Endothelial cell of umbilical vein (primary cell): ENCODE measurements at regions not wholly inside any gene's neighbourhood (a gene's known extent, or its start where the extent isn't known, plus 50 kb on each side); places are given as distances from the start of the nearest gene placed in this dataset.

ENCODE experiments used
- BruUV-seq: library from RNA; stranded (reverse); fragments of 400-500 nt; replicated peaks from 2 replicates; lab custom pipeline; 2021; lab: Mats Ljungman, UMichigan
- CTCF ChIA-PET: fragments of 300-600, 350-600 bp; sonication (Branson Sonifier 250); formaldehyde crosslinking; loops from one replicate; lab custom pipeline; 2021; ENCODE audit warnings: antibody characterized with exemption, inconsistent platforms; lab: Charles Lee
- POLR2A ChIA-PET: fragments of 300-600, 350-600 bp; sonication (Branson Sonifier 250); formaldehyde crosslinking; loops from one replicate; lab custom pipeline; 2021; ENCODE audit warnings: antibody characterized with exemption, inconsistent platforms; lab: Charles Lee
- DNase-seq: peaks from one replicate; pipeline ENCODE4 v3.0.0-alpha.2; 2011; ENCODE audit warnings: low read depth, low spot score
- FAIRE-seq: peaks from 2 replicates; lab custom pipeline; 2011; peaks lifted over from hg19 to GRCh38; lab: Jason Lieb, UNC
- H2AFZ ChIP-seq: 2 replicates; pipeline ENCODE4 v1.6.0; 2012; ENCODE audit warnings: low read depth, low read length, control low read depth, inconsistent platforms
- H3K27ac ChIP-seq: 2 replicates; pipeline ENCODE4 v1.5.1; 2011; ENCODE audit warnings: low read depth, mild to moderate bottlenecking, control low read depth, low read length, moderate library complexity; ENCODE audit not compliant: insufficient read depth
- H3K27me3 ChIP-seq, 2 experiments: 2 replicates each; pipeline versions ENCODE4 v1.6.0 to v1.6.1; 2011; ENCODE audit warnings: low read length in 2 of 2, mixed read lengths in 1 of 2; ENCODE audit not compliant: control insufficient read depth in 2 of 2, insufficient read depth in 2 of 2
- H3K36me3 ChIP-seq, 2 experiments: 2 replicates in 1 of 2; 3 replicates in 1 of 2; pipeline ENCODE4 v1.5.1; 2011; ENCODE audit warnings: low read length in 2 of 2, mild to moderate bottlenecking in 1 of 2, moderate library complexity in 1 of 2; ENCODE audit not compliant: control insufficient read depth in 2 of 2, insufficient read depth in 2 of 2; ENCODE audit errors: extremely low read depth in 1 of 2
- H3K4me1 ChIP-seq: 3 replicates; pipeline ENCODE4 v1.5.1; 2011; ENCODE audit warnings: mild to moderate bottlenecking, low read length; ENCODE audit not compliant: control insufficient read depth, insufficient read depth; ENCODE audit errors: extremely low read depth
- H3K4me2 ChIP-seq: 2 replicates; pipeline ENCODE4 v1.6.1; 2011; ENCODE audit warnings: low read length, control low read depth, mixed read lengths; ENCODE audit not compliant: insufficient read depth
- H3K4me3 ChIP-seq, 3 experiments: fragments of 200-600 bp in 1 of 3; sonication (generic), shearing (Covaris generic) in 1 of 3; replicated peaks in 1 of 3; 2 replicates each; pipeline ENCODE4 v1.5.1; 2011 to 2016; ENCODE audit warnings: control low read depth in 3 of 3, low read length in 3 of 3, mild to moderate bottlenecking in 2 of 3, inconsistent platforms in 1 of 3, low read depth in 1 of 3, moderate library complexity in 1 of 3; ENCODE audit not compliant: insufficient read depth in 1 of 3
- H3K79me2 ChIP-seq: 2 replicates; pipeline ENCODE4 v1.6.0; 2012; ENCODE audit warnings: low read length, inconsistent platforms; ENCODE audit not compliant: control insufficient read depth, insufficient read depth
- H3K9ac ChIP-seq: replicated peaks from 2 replicates; pipeline ENCODE3; 2011; ENCODE audit warnings: low read length, control low read depth; ENCODE audit not compliant: insufficient read depth; ENCODE audit errors: extremely low read depth
- H3K9me1 ChIP-seq: replicated peaks from 3 replicates; pipeline ENCODE4 v1.6.0; 2011; ENCODE audit warnings: mild to moderate bottlenecking, low read length; ENCODE audit not compliant: control insufficient read depth, insufficient read depth; ENCODE audit errors: extremely low read depth
- H3K9me3 ChIP-seq: replicated peaks from 2 replicates; pipeline ENCODE4 v1.5.1; 2012; ENCODE audit warnings: low read length, inconsistent platforms; ENCODE audit not compliant: control insufficient read depth, insufficient read depth
- H4K20me1 ChIP-seq: replicated peaks from 2 replicates; pipeline ENCODE3; 2011; ENCODE audit warnings: mild to moderate bottlenecking, low read length; ENCODE audit not compliant: control insufficient read depth, insufficient read depth; ENCODE audit errors: extremely low read depth
- EZH2 ChIP-seq: IDR thresholded peaks from 2 replicates; pipeline ENCODE4 v1.6.1; 2012; ENCODE audit warnings: borderline replicate concordance, low read depth, mild to moderate bottlenecking, moderate library complexity, low read length, inconsistent platforms; ENCODE audit not compliant: severe bottlenecking
- FOS ChIP-seq: IDR thresholded peaks from 2 replicates; pipeline ENCODE4 v1.6.1; 2011; ENCODE audit warnings: mild to moderate bottlenecking, low read length, moderate library complexity, borderline replicate concordance; ENCODE audit not compliant: insufficient read depth
- GATA2 ChIP-seq: IDR thresholded peaks from 2 replicates; pipeline ENCODE4 v1.7.0; 2011; ENCODE audit warnings: low read depth, mild to moderate bottlenecking, moderate library complexity, mixed read lengths, low read length; ENCODE audit not compliant: insufficient read length, insufficient read depth
- JUN ChIP-seq: IDR thresholded peaks from 2 replicates; pipeline ENCODE4 v1.6.1; 2011; ENCODE audit warnings: borderline replicate concordance, low read depth; ENCODE audit not compliant: insufficient read length, insufficient read depth
- MYC ChIP-seq: IDR thresholded peaks from one replicate; pipeline ENCODE4 v1.6.1; 2011; ENCODE audit warnings: mild to moderate bottlenecking, low read depth, low read length
- POLR2A ChIP-seq: IDR thresholded peaks from 2 replicates; pipeline ENCODE4 v1.6.1; 2012; ENCODE audit warnings: low read depth, mild to moderate bottlenecking, control low read depth, low read length
- POLR2AphosphoS5 ChIP-seq: IDR thresholded peaks from 2 replicates; pipeline ENCODE4 v1.6.1; 2012; ENCODE audit warnings: low read depth, mild to moderate bottlenecking, control low read depth, low read length, moderate library complexity; ENCODE audit not compliant: insufficient read depth
- dilution Hi-C: fragments of 300-500 bp; cut with MboI; formaldehyde crosslinking; loops from one replicate; pipeline ENCODE4 v1.15.0; 2019; ENCODE audit warnings: low sequenced_read_pairs; ENCODE audit not compliant: extremely low pct_ligation_motif_present
- intact Hi-C: fragments of 100-400 bp; cut with micrococcal nuclease; formaldehyde crosslinking; loops from one replicate; pipeline ENCODE4 v1.10.0; 2022
- TF ChIP-seq, protein P1 (sequence below): IDR thresholded peaks from 2 replicates; pipeline ENCODE4 v1.6.1; 2011; ENCODE audit not compliant: insufficient read depth, insufficient read length
- TF ChIP-seq, protein P2 (sequence below), 2 donors: IDR thresholded peaks; 1 replicate in 1 of 2; 2 replicates in 1 of 2; pipeline ENCODE4 v1.5.1; 2011; ENCODE audit warnings: low read length in 2 of 2, mild to moderate bottlenecking in 2 of 2, moderate library complexity in 2 of 2, control low read depth in 1 of 2, inconsistent platforms in 1 of 2, low read depth in 1 of 2; ENCODE audit not compliant: insufficient read depth in 1 of 2; ENCODE audit errors: extremely low read depth in 1 of 2

DNA sequence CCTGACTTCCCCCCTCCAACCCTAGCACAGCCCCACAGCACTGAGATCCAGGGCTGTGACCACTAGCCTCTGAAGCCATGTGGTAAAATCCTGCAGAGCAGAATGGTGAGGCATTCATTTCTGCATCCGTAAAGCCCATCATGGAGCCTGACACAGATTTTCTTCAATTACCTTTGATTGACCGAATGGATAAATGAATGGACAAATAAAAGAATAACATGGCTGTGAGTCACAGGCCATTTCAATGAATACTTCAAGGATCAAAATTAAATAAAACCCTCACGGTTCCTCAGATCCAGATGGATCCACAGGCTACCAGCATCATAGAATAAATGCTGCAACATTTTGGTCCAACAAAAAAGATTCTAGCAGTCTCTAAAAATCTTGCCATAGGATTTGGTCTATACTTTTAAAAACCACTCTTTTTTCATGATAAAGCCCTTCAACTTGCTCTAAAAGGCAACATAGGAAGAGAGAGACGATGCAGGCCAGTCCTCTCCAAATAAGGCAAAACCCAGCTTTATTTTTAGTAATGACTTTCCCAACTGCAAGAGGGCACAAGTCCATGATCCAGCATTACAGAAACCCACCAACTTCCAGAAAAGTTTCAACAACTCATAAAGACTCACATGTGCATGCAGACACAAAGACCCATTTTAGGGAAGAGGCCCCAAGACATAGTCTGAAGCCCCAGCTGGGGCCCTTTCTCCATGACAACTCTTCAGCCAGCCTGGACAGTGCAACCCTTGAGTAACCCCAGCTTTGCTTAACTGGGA, 52.4 kb upstream of the MRPS22 start:
- intact Hi-C loops (no loop called here), dilution Hi-C loops (no loop called here)
- FAIRE-seq (no peak), DNase-seq (no peak)
- ChIA-PET CTCF (no interaction called here), POLR2A (no interaction called here)
- Histone ChIP-seq H3K4me2 (no peak overlapping the region), H3K9me1 (no peaks in the 10 kb centered on the region), H3K79me2 (no peaks in the 10 kb centered on the region), H3K36me3 (no peaks in the 10 kb centered on the region), H3K27me3 (no peaks in the 10 kb centered on the region), H3K9me3 (no peaks in the 10 kb centered on the region), H3K9ac (no peak overlapping the region), H3K4me1 (no peaks in the 10 kb centered on the region), H2AFZ (no peak overlapping the region), H4K20me1 (no peaks in the 10 kb centered on the region), H3K27ac (no peak overlapping the region), H3K4me3 (no peak overlapping the region)
- TF ChIP-seq JUN (no peak), POLR2AphosphoS5 (no peak), EZH2 (no peak)
- TF ChIP-seq, protein P1, sequence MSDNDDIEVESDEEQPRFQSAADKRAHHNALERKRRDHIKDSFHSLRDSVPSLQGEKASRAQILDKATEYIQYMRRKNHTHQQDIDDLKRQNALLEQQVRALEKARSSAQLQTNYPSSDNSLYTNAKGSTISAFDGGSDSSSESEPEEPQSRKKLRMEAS: no peak
- no TSS peak for BruUV-seq

GRCh38 chr3:139292192-139292591, 51.6 kb upstream of the MRPS22 start:
- POLR2A ChIA-PET: no interaction called here
- FAIRE-seq: no peak

More at GRCh38 chr3:139292192-139292591, 51.6 kb upstream of the MRPS22 start:
- dilution Hi-C loops: no loop called here
- Histone ChIP-seq H4K20me1 (no peaks in the 10 kb centered on the region), H3K4me3 (no peak overlapping the region), H3K27me3 (no peaks in the 10 kb centered on the region), H3K79me2 (no peaks in the 10 kb centered on the region), H3K27ac (no peak overlapping the region), H2AFZ (no peak overlapping the region), H3K9ac (no peak overlapping the region), H3K4me1 (no peaks in the 10 kb centered on the region), H3K9me1 (no peaks in the 10 kb centered on the region), H3K9me3 (no peaks in the 10 kb centered on the region), H3K4me2 (no peak overlapping the region), H3K36me3 (no peaks in the 10 kb centered on the region)
- CTCF ChIA-PET: no interaction called here
- no TSS peak for BruUV-seq
- no peak for DNase-seq
- intact Hi-C loops: no loop called here
- TF ChIP-seq, protein P2, sequence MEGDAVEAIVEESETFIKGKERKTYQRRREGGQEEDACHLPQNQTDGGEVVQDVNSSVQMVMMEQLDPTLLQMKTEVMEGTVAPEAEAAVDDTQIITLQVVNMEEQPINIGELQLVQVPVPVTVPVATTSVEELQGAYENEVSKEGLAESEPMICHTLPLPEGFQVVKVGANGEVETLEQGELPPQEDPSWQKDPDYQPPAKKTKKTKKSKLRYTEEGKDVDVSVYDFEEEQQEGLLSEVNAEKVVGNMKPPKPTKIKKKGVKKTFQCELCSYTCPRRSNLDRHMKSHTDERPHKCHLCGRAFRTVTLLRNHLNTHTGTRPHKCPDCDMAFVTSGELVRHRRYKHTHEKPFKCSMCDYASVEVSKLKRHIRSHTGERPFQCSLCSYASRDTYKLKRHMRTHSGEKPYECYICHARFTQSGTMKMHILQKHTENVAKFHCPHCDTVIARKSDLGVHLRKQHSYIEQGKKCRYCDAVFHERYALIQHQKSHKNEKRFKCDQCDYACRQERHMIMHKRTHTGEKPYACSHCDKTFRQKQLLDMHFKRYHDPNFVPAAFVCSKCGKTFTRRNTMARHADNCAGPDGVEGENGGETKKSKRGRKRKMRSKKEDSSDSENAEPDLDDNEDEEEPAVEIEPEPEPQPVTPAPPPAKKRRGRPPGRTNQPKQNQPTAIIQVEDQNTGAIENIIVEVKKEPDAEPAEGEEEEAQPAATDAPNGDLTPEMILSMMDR (IDR thresholded peaks at IDR 0.05; ENCODE audit: extremely low read depth in 1 of 2, insufficient read depth in 1 of 2, low read depth in 1 of 2, low read length in 2 of 2): no peak
- no peak for TF ChIP-seq JUN
- TF ChIP-seq POLR2A: no peak
- TF ChIP-seq FOS: no peak
- no peak for TF ChIP-seq MYC
- no peak for TF ChIP-seq EZH2
- TF ChIP-seq GATA2: no peak
- TF ChIP-seq POLR2AphosphoS5: no peak
- TF ChIP-seq, protein P1: no peak
